Activated CD8-positive, alpha-beta memory T cell treated with anti-CD3 and anti-CD28 coated beads for 24 hours (primary cell): ENCODE measurements at regions not wholly inside any gene's neighbourhood (a gene's known extent, or its start where the extent isn't known, plus 50 kb on each side); places are given as distances from the start of the nearest gene placed in this dataset.
"Not testable (repeated sequence)": the region's sequence is repeated elsewhere in the genome, so short reads cannot be mapped to it uniquely, and the experiment has no call there.

ENCODE experiments used
- DNase-seq: peaks from one replicate; pipeline ENCODE4 v3.0.0-alpha.2; 2020

DNA sequence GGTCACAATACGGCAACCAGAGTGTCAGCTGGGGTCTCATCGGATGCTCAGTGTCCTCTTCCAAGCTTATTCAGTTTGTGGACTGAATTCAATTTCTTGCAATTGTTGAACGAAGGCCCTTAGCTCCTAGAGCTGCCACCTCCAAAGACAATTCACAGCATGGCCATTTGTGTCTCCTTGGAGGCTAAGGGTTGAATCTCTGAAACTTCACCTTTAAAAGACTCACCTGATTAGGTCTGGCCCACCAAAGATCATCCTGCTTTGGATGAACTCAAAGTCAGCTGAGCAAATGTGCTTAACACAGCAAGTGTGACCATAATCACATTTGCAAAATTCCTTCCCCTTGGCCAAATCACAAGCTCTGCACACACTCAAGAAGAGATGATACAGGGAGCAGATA, 175.9 kb downstream of the OTOP1 start:
- not testable (repeated sequence) for DNase-seq

DNA sequence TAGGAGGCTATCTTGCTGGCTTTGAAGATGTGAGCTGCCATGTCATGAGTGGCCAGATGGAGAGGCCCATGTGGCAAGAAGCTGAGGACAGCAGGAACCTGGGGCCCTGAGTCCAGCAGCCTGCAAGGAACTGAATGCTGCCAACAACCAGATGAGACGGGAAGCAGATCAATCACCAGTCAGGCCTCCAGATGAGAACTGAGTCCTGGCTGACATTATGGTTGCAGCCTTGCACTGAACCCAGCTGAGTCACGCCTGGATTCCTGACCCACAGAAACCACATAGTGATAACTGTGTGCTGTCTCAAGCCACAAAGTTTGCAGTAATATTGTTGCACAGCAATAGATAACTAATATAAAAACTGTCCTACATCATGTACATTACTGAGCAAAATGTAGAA, 173.8 kb downstream of the OTOP1 start:
- DNase-seq = not testable (repeated sequence)

DNA sequence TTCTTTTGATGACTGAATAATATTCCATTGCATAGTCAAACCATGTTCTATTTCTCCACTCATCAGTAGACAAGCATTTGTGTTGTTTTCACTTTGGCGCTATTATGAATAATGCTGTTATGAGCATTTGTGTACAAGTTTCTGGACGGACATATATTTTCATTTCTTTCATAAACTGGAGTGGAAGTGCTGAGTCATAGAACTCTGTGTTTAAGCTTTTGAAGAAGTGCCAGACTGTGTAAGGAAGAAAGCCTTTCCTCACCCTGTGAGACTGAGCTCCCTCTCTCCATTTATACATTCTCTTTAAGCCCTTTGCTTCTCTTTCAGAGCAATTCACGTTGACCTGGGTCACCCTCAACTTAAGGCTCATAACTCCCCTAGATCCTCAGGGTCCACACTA, 169.5 kb downstream of the OTOP1 start:
- DNase-seq = not testable (repeated sequence)

DNA sequence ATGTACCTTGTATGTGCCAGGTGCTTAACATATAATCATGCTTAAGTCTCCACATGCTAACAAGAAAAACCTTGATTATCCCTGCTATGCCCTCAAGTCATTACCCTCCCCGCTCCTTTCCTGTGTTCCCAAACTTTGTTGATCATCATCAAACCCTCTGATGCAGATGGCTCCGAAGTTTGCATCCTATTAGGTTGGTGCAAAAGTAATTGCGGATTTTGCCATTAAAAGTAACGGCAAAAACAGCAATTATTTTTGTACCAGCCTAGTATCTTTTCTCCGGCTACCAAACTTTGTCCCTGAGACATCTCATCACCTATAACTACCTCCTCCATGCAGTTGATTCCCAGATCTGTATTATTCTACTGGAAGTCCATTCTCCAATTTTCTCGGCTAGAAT, 142.6 kb downstream of the OTOP1 start:
- not testable (repeated sequence) for DNase-seq

DNA sequence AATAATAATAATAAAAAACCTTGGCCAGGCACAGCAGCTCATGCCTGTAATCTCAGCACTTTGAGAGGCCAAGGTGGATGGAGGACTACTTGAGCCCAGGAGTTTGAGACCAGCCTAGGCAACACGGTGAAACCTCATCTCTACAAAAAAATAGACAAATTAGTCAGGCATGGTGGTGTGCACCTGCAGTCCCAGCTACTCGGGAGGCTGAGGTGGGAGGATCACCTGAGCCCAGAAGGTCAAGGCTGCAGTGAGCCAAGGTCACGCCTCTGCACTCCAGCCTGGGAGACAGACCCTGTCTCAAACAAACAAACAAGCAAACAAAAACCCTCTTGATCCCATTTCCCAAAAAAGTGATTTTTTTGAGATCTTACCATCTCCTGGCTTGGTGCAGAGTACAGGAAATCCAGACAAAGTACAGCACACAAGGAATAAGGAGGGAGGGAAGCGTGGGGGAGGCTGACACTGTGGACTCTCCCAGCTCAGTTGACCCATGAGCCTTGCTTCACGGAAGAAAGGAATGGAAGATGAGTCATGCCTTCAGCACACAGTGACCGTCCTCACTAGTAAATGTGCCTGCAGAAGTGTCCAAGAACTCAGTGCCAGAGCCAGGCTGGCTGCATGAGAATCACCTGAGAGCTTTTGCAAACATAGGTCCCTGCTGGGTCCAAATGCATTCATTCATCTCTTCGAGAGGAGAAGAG, 136.9 kb downstream of the OTOP1 start:
- not testable (repeated sequence) for DNase-seq

DNA sequence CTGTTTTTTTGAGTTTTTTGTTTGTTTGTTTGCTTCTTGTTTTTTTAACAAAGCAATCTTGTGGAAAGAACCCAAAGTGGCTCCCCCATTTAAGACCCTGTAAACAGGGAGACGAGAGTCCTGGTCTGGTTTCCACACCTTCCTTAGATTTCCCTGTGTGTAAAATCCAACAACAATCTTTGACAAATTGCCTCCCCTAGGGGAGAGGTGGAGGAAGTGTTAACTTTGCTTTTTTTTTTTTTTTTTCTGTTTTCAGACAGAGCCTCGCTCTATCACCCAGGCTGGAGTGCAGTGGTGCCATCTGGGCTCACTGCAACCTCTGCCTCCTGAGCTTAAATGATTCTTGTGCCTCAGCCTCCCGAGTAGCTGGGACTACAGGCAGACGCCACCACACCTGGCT, 136.0 kb downstream of the OTOP1 start:
- DNase-seq = not testable (repeated sequence)

DNA sequence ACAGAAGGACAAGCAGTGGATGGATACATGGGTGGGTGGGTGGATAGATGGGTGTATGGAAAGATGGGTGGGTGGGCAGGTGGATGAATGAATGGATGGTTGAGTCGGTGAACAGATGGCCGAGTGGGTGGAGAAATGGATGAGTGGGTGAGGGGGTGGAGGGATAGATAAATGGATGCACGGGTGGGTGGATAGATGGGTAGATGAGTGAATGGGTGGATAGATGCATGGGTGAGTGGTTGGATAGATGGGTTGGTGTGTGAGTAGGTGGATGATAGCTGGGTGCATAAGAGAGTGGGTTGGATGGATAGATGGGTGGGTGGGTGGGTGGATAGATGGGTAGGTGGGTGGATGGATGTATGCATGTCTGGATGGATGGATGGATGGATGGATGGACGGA, 134.6 kb downstream of the OTOP1 start:
- DNase-seq = not testable (repeated sequence)

DNA sequence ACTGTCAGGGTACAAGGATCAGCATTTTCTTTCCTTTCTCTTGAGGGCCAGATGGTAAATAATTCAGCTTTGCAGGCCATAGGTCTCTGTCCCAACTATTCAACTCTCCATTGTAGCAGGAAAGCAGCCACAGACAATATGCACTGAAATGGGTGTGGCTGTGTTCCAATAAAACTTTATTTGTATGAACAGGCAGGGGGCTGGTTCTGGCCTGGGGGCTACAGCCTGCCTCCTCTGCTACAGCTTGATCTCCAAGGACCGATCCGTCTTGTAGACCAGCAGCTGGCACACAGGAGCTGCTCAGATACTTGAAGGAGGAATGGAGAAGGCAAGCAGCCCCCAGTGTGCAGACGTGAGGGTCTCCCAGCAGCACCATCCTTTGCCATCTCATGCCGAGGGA, 127.1 kb downstream of the OTOP1 start:
- DNase-seq = not testable (repeated sequence)

DNA sequence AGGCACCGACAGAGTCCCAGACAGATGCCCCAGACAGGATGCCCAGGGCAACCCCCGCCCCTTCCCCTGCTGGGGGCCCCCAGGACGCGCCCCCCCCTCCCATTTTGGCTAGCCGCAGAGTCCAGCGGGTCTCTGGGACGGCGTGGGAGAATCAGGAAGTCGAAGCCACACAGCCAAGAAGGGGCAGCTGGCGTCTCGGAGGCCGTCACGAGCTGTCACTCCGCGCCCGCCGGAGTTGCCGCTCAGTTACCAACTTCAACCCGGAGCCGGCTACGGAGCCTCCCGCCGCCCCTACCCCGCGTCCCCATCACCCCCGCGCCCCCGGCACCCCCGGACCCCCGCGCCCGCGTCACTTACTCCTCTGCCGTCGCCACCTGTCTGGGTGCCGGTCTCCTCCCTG, 119.8 kb downstream of the OTOP1 start:
- not testable (repeated sequence) for DNase-seq

DNA sequence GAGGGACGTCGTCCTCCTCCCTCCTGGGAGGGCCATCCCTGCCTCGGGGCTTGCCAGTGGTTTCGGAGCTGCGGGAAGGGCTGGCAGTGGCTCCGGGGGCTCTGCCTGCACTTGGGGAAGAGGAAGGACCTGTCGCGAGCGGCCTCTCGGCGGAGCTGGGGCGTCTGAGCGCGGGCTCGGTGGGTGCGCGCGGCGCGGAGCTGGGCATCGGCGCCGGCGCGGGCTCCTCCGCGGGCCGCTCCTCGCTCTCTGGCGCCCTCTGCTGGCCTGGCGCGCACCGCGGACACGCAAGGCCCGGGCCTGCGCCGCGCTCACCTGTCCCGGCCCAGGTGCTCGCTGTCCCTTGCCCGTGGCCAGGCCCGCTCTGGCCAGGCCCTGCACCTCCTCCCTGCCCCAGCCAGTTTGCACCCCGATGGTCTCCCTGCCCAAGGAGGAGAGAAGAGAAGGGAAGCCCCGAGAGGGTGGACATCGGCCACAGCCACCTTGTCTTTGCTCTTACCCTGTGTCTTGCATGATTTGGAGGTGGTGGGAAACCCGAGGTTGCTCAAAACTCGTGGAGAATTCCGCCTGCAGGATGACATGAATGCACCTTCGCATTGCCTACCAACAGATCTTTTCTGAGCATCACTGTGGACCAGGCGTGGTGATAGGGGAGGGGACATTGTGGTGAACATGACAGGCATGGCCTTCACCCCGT, 119.2 kb downstream of the OTOP1 start:
- peak; percentile 91 for DNase-seq

DNA sequence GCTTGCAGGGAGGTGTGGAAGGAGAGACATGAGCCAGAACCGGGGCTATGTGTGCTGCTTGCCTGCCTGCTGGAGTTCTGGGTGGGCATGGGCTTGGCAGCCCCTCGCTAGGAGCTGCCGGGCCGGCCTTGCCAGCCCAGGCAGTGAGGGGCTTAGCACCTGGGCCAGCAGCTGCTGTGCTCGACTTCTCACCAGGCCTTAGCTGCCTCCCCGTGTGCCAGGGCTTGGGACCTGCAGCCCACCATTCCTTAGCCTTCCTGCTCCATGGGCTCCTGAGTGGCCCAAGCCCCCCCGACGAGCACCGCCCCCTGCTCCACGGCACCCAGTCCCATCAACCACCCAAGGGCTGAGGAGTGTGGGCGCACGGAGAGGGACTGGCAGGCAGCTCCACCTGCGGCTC, 111.3 kb downstream of the OTOP1 start:
- DNase-seq = not testable (repeated sequence)

DNA sequence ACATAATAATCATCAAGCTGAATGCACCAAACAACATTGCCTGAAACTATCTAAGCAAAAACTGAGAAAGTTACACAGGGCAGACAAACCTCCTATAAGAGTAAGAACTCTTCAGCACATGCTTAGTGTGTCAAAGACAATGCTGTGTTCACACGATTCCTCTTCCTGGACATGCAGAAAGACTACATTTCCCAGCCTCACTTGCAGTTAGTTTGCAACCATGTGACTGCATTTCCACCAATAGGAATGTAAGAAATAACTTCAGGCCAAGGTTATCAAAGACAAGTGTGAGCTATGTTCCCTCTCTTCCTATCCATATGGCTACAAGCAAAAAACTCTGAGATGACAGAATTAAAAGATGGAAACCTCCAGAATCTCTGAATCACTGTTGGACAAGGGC, 109.8 kb downstream of the OTOP1 start:
- not testable (repeated sequence) for DNase-seq

DNA sequence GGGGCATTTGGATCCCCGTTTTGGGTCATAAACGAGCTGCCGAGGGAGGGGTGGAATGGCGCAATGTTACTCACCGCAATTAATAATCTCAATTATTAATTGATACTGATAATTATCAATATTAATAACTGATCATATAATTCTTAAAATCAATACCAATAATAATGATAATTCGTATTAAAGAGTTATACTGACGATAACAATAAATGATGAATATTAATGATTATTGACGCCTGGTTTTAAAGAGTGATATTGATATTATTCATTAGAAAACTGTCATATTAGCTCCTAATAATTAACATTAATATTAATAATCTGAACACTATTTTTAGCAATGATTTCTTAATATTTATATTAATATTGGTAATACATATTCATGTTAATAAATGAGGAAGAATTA, 92.4 kb downstream of the OTOP1 start:
- not testable (repeated sequence) for DNase-seq

DNA sequence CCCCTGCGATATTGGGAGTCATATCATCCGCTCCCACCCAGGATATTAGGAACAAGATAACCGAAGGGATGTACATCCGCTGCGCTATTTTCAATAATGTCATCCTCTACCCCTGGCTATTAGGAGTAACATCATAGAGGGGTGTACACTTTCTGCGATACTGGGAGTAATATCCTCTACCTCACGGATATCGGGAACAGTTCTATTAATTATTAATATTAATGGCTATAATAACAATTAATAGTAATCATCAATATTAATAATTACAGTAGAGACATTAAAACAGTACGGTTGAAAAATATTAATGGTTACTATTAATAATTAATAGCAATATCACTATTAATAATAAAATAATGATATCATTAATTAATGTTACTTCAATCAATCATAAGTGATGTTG, 90.1 kb downstream of the OTOP1 start:
- DNase-seq = not testable (repeated sequence)
